Vagina (tissue), 2 donors: ENCODE measurements at regions not wholly inside any gene's neighbourhood (a gene's known extent, or its start where the extent isn't known, plus 50 kb on each side); places are given as distances from the start of the nearest gene placed in this dataset.

Source experiments
- POLR2A ChIP-seq, 2 donors: fragments of 450-650 bp; IDR thresholded peaks; one replicate each; pipeline ENCODE4 v1.6.1; 2017; ENCODE audit warnings: antibody characterized with exemption in 2 of 2, mild to moderate bottlenecking in 2 of 2, moderate library complexity in 2 of 2
- TF ChIP-seq, protein P1 (sequence below), 3 experiments: fragments of 450-650 bp in 2 of 3; fragments of 200-600 bp in 1 of 3; sonication (generic) in 1 of 3; IDR thresholded peaks; one replicate each; pipeline ENCODE4 v1.5.1; 2017 to 2019; ENCODE audit warnings: antibody characterized with exemption in 3 of 3, mild to moderate bottlenecking in 2 of 3, moderate library complexity in 2 of 3

DNA sequence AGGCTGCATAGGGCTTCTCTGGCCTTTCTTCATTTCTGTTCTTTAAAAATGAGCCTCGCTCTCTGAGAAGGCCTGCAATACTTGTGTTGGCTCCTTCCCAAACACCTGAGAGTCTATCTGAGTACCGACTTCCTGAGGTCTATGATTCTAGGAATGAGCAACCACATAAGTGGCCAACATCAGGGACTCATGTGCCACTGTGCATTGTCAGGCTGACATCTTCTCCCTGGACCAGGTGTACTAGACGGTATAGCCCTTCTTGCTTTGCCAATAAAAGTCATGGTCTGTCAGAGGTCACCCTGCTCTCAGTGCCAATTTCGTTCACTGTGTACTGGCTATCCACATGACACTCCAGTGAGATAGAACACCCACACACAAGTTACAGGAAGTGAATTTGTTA, 67.4 kb upstream of the EPHA5 start:
- no peak for TF ChIP-seq POLR2A (IDR thresholded peaks at IDR 0.05)
- TF ChIP-seq, protein P1, sequence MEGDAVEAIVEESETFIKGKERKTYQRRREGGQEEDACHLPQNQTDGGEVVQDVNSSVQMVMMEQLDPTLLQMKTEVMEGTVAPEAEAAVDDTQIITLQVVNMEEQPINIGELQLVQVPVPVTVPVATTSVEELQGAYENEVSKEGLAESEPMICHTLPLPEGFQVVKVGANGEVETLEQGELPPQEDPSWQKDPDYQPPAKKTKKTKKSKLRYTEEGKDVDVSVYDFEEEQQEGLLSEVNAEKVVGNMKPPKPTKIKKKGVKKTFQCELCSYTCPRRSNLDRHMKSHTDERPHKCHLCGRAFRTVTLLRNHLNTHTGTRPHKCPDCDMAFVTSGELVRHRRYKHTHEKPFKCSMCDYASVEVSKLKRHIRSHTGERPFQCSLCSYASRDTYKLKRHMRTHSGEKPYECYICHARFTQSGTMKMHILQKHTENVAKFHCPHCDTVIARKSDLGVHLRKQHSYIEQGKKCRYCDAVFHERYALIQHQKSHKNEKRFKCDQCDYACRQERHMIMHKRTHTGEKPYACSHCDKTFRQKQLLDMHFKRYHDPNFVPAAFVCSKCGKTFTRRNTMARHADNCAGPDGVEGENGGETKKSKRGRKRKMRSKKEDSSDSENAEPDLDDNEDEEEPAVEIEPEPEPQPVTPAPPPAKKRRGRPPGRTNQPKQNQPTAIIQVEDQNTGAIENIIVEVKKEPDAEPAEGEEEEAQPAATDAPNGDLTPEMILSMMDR (IDR thresholded peaks at IDR 0.05) = no peak
